HG03066 (cell line): ENCODE measurements at regions not wholly inside any gene's neighbourhood (a gene's known extent, or its start where the extent isn't known, plus 50 kb on each side); places are given as distances from the start of the nearest gene placed in this dataset.

Source experiments
- ATAC-seq: cut with Tn5 transposase; IDR thresholded peaks from one replicate; pipeline ENCODE4 v1.9.1; 2021; ENCODE audit warnings: low read depth; ENCODE audit not compliant: unreplicated experiment

DNA sequence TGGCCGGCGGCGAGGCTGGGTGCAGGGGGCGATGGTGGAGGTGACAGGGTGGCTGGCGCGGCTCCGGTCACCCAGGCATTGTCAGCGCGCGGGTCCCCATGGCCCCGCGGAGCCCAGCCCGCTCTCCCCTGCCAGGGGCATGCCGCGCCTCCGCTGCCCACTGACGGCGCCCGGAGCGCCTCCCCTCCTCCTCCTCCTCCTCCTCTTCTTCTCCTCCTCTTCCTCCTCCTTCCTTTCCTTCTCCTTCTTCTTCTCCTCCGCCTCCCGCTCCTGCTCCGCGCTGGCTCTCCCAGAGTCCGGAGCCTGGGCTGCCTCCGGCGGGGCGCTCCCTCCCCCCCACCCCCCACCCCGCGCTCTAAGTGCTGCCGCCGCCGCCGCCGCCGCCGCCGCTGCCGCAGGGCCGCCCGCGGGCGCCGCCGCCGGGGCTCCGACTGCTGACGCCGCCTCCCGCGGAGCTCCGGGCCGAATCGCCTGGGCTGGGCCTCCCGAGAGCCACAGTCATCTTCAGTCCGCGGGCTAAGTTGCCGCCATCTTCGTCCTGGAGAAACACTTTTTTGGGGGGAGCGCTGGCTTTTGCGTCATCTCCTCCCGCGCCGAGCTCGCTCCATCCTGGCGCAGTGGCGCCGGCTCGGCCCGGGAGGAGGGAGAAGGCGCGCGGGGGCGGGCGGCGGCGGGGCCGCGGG, 348.3 kb downstream of the LIG4 start:
- ATAC-seq = no peak

DNA sequence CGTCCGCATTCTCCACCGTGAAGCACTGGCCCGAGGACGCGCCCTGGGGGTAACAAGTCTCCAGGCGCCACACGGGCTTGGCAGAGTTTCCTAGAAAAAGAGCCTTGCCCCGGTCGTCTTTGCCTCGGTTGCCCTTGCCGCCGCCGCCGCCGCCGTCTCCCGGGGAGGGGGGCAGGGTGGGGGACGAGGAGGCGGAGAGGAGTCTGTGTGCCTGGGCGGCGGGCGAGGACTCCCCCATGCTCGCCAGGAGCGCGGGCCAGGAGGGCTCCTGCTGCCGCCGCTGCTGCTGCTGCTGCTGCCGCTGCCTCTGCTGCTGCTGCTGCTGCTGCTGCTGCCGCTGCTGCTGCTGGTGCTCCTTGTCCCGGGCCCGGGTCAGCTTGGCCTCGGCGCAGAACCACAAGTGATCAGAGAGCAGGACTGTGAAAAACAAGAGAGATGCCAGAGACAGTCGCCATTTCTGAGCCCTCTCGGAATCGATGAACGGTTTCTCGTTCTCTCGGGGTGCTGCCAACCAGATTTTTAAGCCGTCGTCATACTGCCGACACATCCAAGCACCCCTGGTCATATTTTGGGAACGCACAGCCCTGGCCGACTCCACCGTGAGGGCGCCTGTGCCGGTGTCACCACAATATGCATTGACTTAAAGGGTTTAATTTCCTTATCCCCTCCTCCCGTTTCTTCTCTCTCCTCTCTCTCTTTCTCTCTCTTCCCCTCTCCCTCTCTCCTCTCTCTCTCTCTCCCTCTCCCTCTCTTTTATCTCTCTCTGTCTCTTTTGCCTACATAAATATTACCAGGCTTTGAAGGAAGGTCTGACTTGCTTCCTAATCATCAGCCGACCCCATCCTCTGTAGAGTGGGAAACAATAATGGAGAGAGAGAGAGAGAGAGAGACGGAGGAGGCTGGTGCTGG, 349.1 kb downstream of the LIG4 start:
- no peak for ATAC-seq

GRCh38 chr13:107865643-107866031, 349.7 kb downstream of the LIG4 start:
- ATAC-seq = no peak

DNA sequence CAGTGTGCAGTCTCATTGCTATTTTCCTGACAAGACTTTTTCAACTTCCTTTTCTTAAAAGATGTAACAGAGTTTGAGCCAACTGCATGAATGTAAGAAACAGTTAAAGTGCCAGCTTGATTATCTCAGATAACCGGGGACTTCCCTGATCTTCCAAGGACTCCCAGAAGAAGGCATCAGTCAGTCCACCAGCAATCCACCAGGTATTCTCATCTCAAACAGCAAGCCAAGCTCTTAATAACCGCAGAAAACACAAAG, 350.1 kb downstream of the LIG4 start:
- no peak for ATAC-seq

DNA sequence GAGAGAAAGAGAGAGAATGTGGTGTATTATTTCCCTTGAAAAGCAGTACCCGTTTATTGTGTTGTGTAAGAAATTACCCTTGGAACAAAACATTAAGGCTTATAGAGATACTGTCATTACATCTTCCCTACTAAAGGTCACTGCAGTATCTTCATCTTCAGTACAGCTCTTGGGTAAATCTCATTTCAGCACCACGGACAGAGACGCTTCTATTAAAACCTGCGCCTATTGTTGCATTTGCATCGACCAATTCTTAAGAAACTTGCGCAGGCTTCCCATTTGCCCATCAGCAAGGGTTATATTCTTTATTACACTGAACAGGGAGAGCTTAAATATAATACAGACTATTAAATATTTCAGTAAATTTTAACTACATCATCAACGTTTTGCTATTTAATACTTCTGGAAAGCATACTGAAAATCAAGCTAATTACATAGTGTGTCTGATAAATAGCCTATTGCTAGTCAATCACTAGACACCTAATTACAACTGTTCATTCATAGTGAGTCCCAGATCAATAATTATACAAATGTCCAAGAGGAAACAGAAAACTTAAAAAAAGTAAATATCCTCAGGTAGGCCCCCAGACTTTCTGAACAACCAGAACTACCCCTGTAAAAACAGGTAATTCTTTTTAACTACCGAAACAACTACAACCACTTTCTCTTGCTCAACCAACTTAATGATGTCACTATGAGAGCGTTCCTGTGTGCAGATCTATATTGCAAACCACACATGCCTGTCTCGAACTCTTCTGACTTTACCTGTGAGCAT, 350.6 kb downstream of the LIG4 start:
- ATAC-seq = no peak

DNA sequence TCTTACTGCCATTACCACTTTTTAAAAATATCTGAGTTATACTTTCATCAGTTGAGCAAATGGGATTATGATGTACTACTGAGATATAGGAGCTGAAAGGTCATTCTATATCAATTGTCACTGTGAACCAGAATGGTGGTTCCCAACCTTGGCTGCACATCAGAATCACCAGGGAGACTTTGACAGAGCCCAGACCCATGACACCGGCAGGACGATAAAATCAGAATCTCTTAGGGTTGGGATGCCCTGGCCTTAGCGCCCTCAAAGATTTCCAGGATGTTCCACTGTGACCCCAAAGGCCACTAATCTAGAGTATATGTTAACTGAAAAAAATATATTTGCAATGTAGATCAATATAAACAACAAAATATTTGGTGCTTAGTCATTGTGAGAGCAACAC, 355.1 kb downstream of the LIG4 start:
- no peak for ATAC-seq

DNA sequence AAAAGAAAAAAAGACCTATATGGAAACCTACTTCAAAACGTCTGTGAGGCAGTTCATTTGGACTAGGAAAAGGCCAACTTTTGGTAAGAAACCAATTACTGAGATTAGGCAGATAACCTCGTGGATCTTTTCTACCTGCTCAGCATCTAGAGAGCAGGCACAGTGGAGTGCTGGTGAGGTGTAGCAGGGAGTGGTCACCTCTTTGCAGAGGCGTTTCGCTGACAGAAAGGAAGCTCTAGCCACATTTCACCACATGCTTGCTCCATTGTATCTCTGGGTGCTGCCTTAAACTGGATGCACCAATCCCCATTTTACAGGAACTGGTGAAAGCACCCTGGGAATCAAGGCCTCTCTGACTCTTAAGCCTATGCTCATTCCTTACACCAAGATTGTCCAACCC, 360.5 kb downstream of the LIG4 start:
- ATAC-seq = no peak

GRCh38 chr13:107852072-107852471, 363.3 kb downstream of the LIG4 start:
- ATAC-seq = no peak

DNA sequence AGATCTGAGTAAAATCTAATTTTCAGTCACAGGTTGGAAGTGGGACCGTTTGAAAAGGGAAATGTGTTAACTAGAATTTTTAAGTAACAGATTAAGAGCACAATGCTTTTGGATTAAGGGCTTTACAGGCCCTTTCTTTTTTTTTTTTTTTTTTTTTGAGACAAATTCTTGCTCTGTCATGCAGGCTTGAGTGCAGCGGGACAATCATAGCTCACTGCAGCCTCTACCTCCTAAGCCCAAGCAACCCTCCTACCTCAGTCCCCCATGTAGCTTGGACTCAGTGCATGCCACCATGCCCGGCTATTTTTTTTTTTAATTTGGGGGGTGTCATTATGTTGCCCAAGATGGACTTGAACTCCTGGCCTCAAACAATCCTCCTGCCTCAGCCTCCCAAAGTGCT, 363.7 kb downstream of the LIG4 start:
- ATAC-seq = no peak

DNA sequence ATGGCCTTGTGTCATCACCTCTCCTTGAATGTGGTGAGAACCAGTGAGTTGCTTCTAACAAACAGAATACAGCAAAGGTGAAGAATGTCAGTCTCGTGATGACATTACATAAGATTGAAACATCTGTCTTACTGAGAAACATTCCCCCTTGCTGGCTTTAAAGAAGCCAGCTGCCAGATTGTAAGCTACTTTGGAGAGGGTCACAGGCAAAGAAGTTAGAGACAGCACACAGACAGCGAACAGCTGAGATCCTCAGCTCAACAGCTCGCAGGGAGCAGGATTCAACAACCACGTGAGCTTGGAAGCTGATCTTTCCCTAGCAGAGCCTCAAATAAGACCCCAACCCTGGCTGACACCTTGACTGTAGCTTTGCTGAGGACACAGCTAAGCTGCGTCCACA, 367.9 kb downstream of the LIG4 start:
- no peak for ATAC-seq

DNA sequence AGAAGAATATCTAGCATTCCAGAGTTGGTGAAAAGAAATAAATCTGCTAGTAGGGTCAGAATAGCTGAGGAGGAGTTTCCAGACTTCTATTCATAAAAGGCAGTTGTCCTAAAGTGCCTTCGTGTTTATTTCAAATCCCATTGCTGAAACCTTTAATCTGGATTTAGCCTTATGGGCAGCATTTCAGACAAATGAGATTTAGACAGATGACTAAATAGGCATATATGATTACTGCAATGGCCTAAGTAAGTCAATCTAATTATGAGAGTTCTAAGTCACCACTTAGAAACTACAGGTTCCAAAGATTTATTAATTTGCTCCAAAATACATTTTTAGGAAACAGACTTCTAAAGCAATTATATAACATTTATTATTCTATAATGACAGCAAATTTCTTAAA, 368.7 kb downstream of the LIG4 start:
- ATAC-seq = no peak

DNA sequence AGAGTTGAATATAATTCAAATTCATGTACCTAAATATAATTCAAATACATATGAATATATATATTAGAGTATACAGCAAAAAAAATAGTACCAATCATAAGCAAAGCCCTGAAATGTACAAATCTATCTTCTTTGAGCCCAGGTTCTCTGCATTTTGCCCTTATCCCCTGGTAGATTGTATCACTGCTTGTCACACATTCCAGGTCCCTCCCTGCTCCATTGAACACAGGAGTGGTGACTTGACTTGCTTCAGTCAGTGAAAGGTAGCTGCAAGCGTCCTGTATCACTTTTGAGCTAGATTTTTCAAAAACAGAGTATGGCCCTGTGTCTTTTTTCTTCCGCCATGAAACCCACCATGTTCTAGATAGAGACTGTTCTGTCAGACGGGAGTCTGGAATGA, 369.4 kb downstream of the LIG4 start:
- ATAC-seq = no peak

- ATAC-seq = no peak
Observed at GRCh38 chr13:107843681-107844080, 371.7 kb downstream of the LIG4 start.

DNA sequence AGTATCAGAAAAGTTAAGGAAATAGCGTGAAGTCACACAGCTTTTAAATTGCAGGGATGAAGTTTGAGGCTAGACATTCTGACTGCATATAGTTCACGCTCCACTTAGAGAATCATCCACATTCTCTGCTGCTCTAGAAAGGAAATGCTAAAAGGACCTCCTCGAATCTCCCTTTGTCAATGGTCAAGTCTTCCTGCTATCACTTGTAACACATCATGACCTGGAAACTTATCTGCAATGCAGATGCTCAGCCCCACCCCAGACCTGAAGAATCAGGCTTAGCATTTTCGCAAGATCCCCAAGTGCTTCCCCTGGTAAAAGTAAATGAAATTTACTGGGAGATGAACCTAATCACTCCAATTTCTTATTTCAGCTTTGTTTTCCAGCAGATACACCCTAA, 372.1 kb downstream of the LIG4 start:
- ATAC-seq = no peak

DNA sequence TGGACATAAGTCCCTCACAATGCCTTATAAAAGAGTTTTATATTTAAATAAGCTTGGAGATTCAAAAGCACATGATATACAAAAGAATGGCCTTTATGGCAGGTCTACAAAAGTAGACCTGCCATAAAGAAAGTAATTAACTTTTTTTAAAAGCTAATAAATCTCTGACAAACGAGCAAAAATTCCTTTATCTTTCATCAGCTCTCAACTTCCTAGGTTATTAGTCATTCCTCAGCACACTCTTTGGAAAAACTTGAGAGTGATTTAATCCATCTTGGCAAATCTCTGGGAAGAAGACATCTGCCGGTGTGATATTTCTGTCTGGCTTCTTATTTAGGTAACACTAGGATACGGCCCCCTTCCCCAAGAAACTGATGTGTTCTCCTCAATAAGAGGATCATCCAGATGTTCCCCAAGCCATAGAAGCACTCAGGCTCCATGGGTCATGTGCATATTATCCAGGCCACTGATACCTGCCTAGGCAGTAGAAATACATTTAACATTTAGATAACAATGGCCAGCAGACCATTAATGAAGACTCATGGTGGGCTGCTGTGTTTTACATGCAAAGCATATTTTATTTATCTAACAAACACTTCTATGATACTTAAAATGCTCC, 372.7 kb downstream of the LIG4 start:
- ATAC-seq = no peak

GRCh38 chr13:107838588-107839161, 376.7 kb downstream of the LIG4 start:
- no peak for ATAC-seq

DNA sequence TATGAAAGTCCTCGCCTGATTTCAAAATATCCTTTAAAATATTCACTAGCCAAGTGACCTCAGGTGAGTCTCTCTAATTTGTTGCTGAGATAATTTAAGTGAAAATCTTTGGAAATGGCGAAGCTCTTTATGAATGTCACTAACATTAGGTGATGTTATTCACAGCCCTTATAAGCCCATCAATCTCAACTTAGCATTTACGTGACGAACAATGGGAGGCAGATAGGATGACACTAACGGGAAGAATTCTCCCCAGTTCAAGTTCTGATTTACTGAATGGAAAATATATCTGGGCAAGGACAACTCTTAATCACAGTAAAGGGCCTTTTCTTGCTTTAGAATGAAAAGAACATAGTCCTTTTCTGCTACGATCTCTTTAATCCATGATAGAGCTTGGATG, 378.7 kb downstream of the LIG4 start:
- no peak for ATAC-seq

GRCh38 chr13:107835339-107836018, 379.9 kb downstream of the LIG4 start:
- ATAC-seq = no peak

DNA sequence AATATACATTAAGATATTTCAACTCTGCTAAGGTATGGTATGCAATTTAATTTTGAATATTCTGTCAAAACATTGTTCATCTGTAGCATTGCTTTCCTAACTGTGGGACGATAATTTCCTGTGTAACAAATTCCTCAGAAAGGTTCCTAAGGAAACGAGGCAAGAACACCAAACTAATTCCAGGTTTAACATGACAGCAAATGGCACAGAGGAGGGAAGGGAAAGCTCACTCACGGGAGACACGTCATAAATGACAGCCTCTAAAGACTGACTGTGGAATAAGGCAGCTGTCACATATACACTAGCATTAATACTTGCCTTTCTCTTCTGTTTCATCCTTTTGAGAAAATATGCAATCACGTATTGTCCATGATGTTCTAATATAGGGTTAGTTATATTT, 380.6 kb downstream of the LIG4 start:
- no peak for ATAC-seq

DNA sequence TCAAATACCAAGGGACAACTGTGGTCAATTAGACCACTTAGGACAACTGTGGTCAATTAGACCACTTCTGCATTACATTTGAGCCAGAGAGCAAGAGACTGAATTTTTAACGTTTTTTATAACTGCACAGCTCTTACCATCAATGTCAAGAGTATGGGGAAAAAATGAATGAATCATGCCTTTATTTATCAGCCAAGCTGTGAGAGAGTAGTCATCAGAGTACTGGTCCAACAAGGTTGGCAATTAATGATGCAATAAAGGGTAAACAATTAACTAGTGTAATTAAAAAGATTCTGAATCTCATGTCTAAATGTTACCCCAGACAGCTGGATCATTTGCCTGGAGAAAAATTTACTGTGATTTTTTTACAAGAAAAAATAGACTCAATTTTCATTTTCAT, 381.1 kb downstream of the LIG4 start:
- ATAC-seq = no peak
